DOHH2 (cell line): ENCODE measurements at regions not wholly inside any gene's neighbourhood (a gene's known extent, or its start where the extent isn't known, plus 50 kb on each side); places are given as distances from the start of the nearest gene placed in this dataset.

Experiments
- EZH2phosphoT487 ChIP-seq: fragments of 200-600 bp; sonication (generic); IDR thresholded peaks from 2 replicates; pipeline ENCODE4 v1.6.1; 2017; ENCODE audit warnings: borderline replicate concordance, mild to moderate bottlenecking, antibody characterized with exemption, low read length, moderate library complexity, mixed read lengths
- TF ChIP-seq, protein P1 (sequence below): fragments of 200-600 bp; sonication (generic); IDR thresholded peaks from one replicate; pipeline ENCODE4 v1.5.1; 2014; ENCODE audit warnings: antibody characterized with exemption, mild to moderate bottlenecking, low read depth, low read length; ENCODE audit not compliant: poor library complexity, severe bottlenecking

DNA sequence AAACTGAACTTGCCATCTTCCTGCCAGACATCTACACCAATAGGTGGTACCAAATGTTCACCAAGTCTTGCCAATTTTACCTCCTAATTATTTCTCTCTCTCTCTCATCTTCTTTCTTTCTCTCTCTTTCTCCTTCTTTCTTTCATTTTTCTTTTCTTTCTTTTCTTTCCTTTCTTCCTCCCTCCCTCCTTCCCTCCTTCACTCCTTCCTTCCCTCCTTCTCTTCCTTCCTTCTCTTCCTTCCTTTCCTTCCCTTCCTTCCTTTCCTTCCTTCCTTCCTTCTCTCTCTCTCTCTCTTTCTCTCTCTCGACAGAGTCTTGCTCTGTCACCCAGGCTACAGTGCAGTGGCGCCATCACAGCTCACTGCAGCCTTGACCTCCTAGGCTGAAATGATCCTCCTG lies 55.4 kb upstream of the PSMA6 start:
- TF ChIP-seq, protein P1, sequence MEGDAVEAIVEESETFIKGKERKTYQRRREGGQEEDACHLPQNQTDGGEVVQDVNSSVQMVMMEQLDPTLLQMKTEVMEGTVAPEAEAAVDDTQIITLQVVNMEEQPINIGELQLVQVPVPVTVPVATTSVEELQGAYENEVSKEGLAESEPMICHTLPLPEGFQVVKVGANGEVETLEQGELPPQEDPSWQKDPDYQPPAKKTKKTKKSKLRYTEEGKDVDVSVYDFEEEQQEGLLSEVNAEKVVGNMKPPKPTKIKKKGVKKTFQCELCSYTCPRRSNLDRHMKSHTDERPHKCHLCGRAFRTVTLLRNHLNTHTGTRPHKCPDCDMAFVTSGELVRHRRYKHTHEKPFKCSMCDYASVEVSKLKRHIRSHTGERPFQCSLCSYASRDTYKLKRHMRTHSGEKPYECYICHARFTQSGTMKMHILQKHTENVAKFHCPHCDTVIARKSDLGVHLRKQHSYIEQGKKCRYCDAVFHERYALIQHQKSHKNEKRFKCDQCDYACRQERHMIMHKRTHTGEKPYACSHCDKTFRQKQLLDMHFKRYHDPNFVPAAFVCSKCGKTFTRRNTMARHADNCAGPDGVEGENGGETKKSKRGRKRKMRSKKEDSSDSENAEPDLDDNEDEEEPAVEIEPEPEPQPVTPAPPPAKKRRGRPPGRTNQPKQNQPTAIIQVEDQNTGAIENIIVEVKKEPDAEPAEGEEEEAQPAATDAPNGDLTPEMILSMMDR, result no peak
- TF ChIP-seq EZH2phosphoT487, result no peak
